ENCODE measurements at regions not wholly inside any gene's neighbourhood (a gene's known extent, or its start where the extent isn't known, plus 50 kb on each side); places are given as distances from the start of the nearest gene placed in this dataset.

- no TSS peak for BruUV-seq (replicated peaks)
- DNase-seq (no peak), ATAC-seq (no peak)
- Histone ChIP-seq H4K20me1 (ENCODE audit: low read length) (no peaks in the 10 kb centered on the region), H3K9me3 (ENCODE audit: low read length) (no peaks in the 10 kb centered on the region), H3K9me2 (replicated peaks; ENCODE audit: low read length) (no peaks in the 10 kb centered on the region), H3K4me3 (ENCODE audit: low read length) (no peak overlapping the region), H3K27ac (ENCODE audit: low read length) (no peak overlapping the region), H3K79me2 (ENCODE audit: low read length) (no peaks in the 10 kb centered on the region), H3K4me2 (ENCODE audit: low read length) (no peak overlapping the region), H3K4me1 (ENCODE audit: insufficient read depth, low read length) (no peaks in the 10 kb centered on the region), H3K27me3 (ENCODE audit: low read length) (no peaks in the 10 kb centered on the region), H2AFZ (ENCODE audit: low read length) (no peak overlapping the region), H3F3A (ENCODE audit: low read length, unreplicated experiment) (no peaks in the 10 kb centered on the region), H3K9ac (ENCODE audit: low read length) (no peak overlapping the region), H3K36me3 (ENCODE audit: low read depth, low read length) (no peaks in the 10 kb centered on the region)
- TF ChIP-seq CTCF (conservative IDR thresholded peaks at IDR 0.05; ENCODE audit: low read depth, low read length) (no peak), EZH2 (IDR thresholded peaks at IDR 0.05; ENCODE audit: low read length, unreplicated experiment) (no peak), EZH2phosphoT487 (IDR thresholded peaks at IDR 0.05; ENCODE audit: borderline replicate concordance, low read length) (no peak)
- ChIA-PET CTCF (no interaction called here), POLR2A (ENCODE audit: unreplicated experiment) (no interaction called here)
- intact Hi-C loops (cut with micrococcal nuclease) = no loop called here
Measured at GRCh38 chr4:189053621-189054020, 887.1 kb upstream of the FRG1 start.

- TF ChIP-seq EZH2 (IDR thresholded peaks at IDR 0.05; ENCODE audit: low read length, unreplicated experiment) = no peak
- no peak for TF ChIP-seq CTCF (conservative IDR thresholded peaks at IDR 0.05; ENCODE audit: low read depth, low read length)
- TF ChIP-seq EZH2phosphoT487 (IDR thresholded peaks at IDR 0.05; ENCODE audit: borderline replicate concordance, low read length) = no peak
- DNase-seq (no peak), ATAC-seq (no peak)
- H3K27ac ChIP-seq (ENCODE audit: low read length) = no peak overlapping the region
- BruUV-seq (replicated peaks) = no TSS peak
- no peak overlapping the region for H3K4me2 ChIP-seq (ENCODE audit: low read length)
- H2AFZ ChIP-seq (ENCODE audit: low read length) = no peak overlapping the region
- H3K79me2 ChIP-seq (ENCODE audit: low read length) = no peaks in the 10 kb centered on the region
- H3K9me3 ChIP-seq (ENCODE audit: low read length) = peaks cover 9% of the 10 kb centered on the region; the same call in 1 of the 2 replicates
- no peak overlapping the region for H3K4me3 ChIP-seq (ENCODE audit: low read length)
- H3K9me2 ChIP-seq (replicated peaks; ENCODE audit: low read length) = no peaks in the 10 kb centered on the region
- no peaks in the 10 kb centered on the region for H3F3A ChIP-seq (ENCODE audit: low read length, unreplicated experiment)
- no peak overlapping the region for H3K9ac ChIP-seq (ENCODE audit: low read length)
- H3K27me3 ChIP-seq (ENCODE audit: low read length) = no peaks in the 10 kb centered on the region
- H3K36me3 ChIP-seq (ENCODE audit: low read depth, low read length) = no peaks in the 10 kb centered on the region
- CTCF ChIA-PET = no interaction called here
- POLR2A ChIA-PET (ENCODE audit: unreplicated experiment) = no interaction called here
- H3K4me1 ChIP-seq (ENCODE audit: insufficient read depth, low read length) = no peaks in the 10 kb centered on the region
- intact Hi-C loops (cut with micrococcal nuclease) = no loop called here
- no peaks in the 10 kb centered on the region for H4K20me1 ChIP-seq (ENCODE audit: low read length)
Measured at GRCh38 chr4:189060104-189060503, 880.6 kb upstream of the FRG1 start.

- H3K27ac ChIP-seq (ENCODE audit: low read length) = no peak overlapping the region
- intact Hi-C loops (cut with micrococcal nuclease) = no loop called here
- H2AFZ ChIP-seq (ENCODE audit: low read length) = no peak overlapping the region
- no peak for DNase-seq
- H3K79me2 ChIP-seq (ENCODE audit: low read length) = no peaks in the 10 kb centered on the region
- no peaks in the 10 kb centered on the region for H4K20me1 ChIP-seq (ENCODE audit: low read length)
- no peak overlapping the region for H3K9ac ChIP-seq (ENCODE audit: low read length)
- H3K4me1 ChIP-seq (ENCODE audit: insufficient read depth, low read length) = no peaks in the 10 kb centered on the region
- no peak for ATAC-seq
- H3K36me3 ChIP-seq (ENCODE audit: low read depth, low read length) = no peaks in the 10 kb centered on the region
- no peaks in the 10 kb centered on the region for H3K9me2 ChIP-seq (replicated peaks; ENCODE audit: low read length)
- CTCF ChIA-PET = no interaction called here
- no peaks in the 10 kb centered on the region for H3F3A ChIP-seq (ENCODE audit: low read length, unreplicated experiment)
- peaks cover 9% of the 10 kb centered on the region; the same call in 1 of the 2 replicates for H3K9me3 ChIP-seq (ENCODE audit: low read length)
- POLR2A ChIA-PET (ENCODE audit: unreplicated experiment) = no interaction called here
- H3K4me2 ChIP-seq (ENCODE audit: low read length) = no peak overlapping the region
- no TSS peak for BruUV-seq (replicated peaks)
- no peaks in the 10 kb centered on the region for H3K27me3 ChIP-seq (ENCODE audit: low read length)
- H3K4me3 ChIP-seq (ENCODE audit: low read length) = no peak overlapping the region
- TF ChIP-seq EZH2 (IDR thresholded peaks at IDR 0.05; ENCODE audit: low read length, unreplicated experiment) = no peak
- TF ChIP-seq CTCF (conservative IDR thresholded peaks at IDR 0.05; ENCODE audit: low read depth, low read length) = no peak
- TF ChIP-seq EZH2phosphoT487 (IDR thresholded peaks at IDR 0.05; ENCODE audit: borderline replicate concordance, low read length) = no peak
Measured at GRCh38 chr4:189062047-189062820, 878.4 kb upstream of the FRG1 start.

Measured in PC-3 (cell line).